NCI-H82 treated with DMSO at 0.1 percent for 48 hours (cell line): ENCODE measurements at regions not wholly inside any gene's neighbourhood (a gene's known extent, or its start where the extent isn't known, plus 50 kb on each side); places are given as distances from the start of the nearest gene placed in this dataset.
"Not testable (repeated sequence)": the region's sequence is repeated elsewhere in the genome, so short reads cannot be mapped to it uniquely, and the experiment has no call there.

Experiments used
- DNase-seq: peaks from one replicate; lab custom pipeline; 2025; ENCODE audit not compliant: unreplicated experiment; lab: John Stamatoyannopoulos, UW

- no peak for DNase-seq
Observed at GRCh38 chr14:45868377-45868776, 615.4 kb upstream of the MIS18BP1 start.

GRCh38 chr14:45867046-45867894, 614.3 kb upstream of the MIS18BP1 start:
- DNase-seq: no peak

GRCh38 chr14:45838597-45838996, 585.6 kb upstream of the MIS18BP1 start:
- no peak for DNase-seq

GRCh38 chr14:45819107-45819506, 566.1 kb upstream of the MIS18BP1 start:
- DNase-seq: no peak

GRCh38 chr14:45811155-45811554, 558.2 kb upstream of the MIS18BP1 start:
- no peak for DNase-seq

GRCh38 chr14:45810152-45810872, 557.3 kb upstream of the MIS18BP1 start:
- DNase-seq: no peak

GRCh38 chr14:45807178-45807899, 554.3 kb upstream of the MIS18BP1 start:
- no peak for DNase-seq

- no peak for DNase-seq
Observed at GRCh38 chr14:45799511-45799910, 546.5 kb upstream of the MIS18BP1 start.

- no peak for DNase-seq
Observed at GRCh38 chr14:45798659-45799058, 545.7 kb upstream of the MIS18BP1 start.

GRCh38 chr14:45796006-45796405, 543.0 kb upstream of the MIS18BP1 start:
- DNase-seq: not testable (repeated sequence)

- no peak for DNase-seq
Observed at GRCh38 chr14:45793081-45793480, 540.1 kb upstream of the MIS18BP1 start.

- no peak for DNase-seq
Observed at GRCh38 chr14:45790293-45790692, 537.3 kb upstream of the MIS18BP1 start.

- DNase-seq: no peak
Observed at GRCh38 chr14:45787167-45787566, 534.2 kb upstream of the MIS18BP1 start.

GRCh38 chr14:45786266-45786665, 533.3 kb upstream of the MIS18BP1 start:
- no peak for DNase-seq

- DNase-seq: no peak
Observed at GRCh38 chr14:45785240-45785639, 532.2 kb upstream of the MIS18BP1 start.

- DNase-seq: no peak
Observed at GRCh38 chr14:45766247-45766646, 513.2 kb upstream of the MIS18BP1 start.

GRCh38 chr14:45757655-45758054, 504.7 kb upstream of the MIS18BP1 start:
- no peak for DNase-seq

GRCh38 chr14:45756412-45756811, 503.4 kb upstream of the MIS18BP1 start:
- DNase-seq: not testable (repeated sequence)

GRCh38 chr14:45743884-45744283, 490.9 kb upstream of the MIS18BP1 start:
- DNase-seq: no peak

GRCh38 chr14:45742187-45742586, 489.2 kb upstream of the MIS18BP1 start:
- DNase-seq: no peak

GRCh38 chr14:45728434-45729225, 475.6 kb upstream of the MIS18BP1 start:
- DNase-seq: no peak
